Ovary (tissue), 7 donors: ENCODE measurements at regions not wholly inside any gene's neighbourhood (a gene's known extent, or its start where the extent isn't known, plus 50 kb on each side); places are given as distances from the start of the nearest gene placed in this dataset.

ENCODE experiments used
- DNase-seq, 5 donors: peaks; one replicate each; pipeline ENCODE4 v3.0.0-alpha.2; 2019 to 2020
- H3K27ac ChIP-seq, 2 donors: fragments of 200-600 bp; one replicate each; pipeline versions ENCODE4 v1.5.1 to v1.8.0; 2019 to 2022
- H3K27me3 ChIP-seq: fragments of 200-600 bp; one replicate; pipeline ENCODE4 v1.8.0; 2022
- H3K36me3 ChIP-seq: fragments of 200-600 bp; sonication (generic); one replicate; pipeline ENCODE4 v1.5.1; 2019
- H3K4me1 ChIP-seq: one replicate; pipeline ENCODE4 v1.8.1; 2013; ENCODE audit warnings: mild to moderate bottlenecking, moderate library complexity; ENCODE audit not compliant: insufficient read depth
- H3K4me3 ChIP-seq: fragments of 200-600 bp; sonication (generic); one replicate; pipeline ENCODE4 v1.5.1; 2017
- H3K9me3 ChIP-seq, 2 donors: fragments of 200-600 bp in 1 of 2; sonication (generic) in 1 of 2; one replicate each; pipeline versions ENCODE4 v1.5.1 to v1.8.1; 2013 to 2019; ENCODE audit warnings: mild to moderate bottlenecking in 1 of 2, moderate library complexity in 1 of 2
- CTCF ChIP-seq, 3 donors: fragments of 450-650 bp in 2 of 3; fragments of 200-600 bp in 1 of 3; IDR thresholded peaks; one replicate each; pipeline versions ENCODE4 v1.5.1 to v1.8.0; 2016 to 2022; ENCODE audit warnings: antibody characterized with exemption in 3 of 3, mild to moderate bottlenecking in 1 of 3
- EP300 ChIP-seq: sonication (generic); formaldehyde crosslinking; IDR thresholded peaks from one replicate; pipeline ENCODE4 v1.6.1; 2017; ENCODE audit warnings: antibody characterized with exemption
- POLR2A ChIP-seq: fragments of 450-650 bp; IDR thresholded peaks from one replicate; pipeline ENCODE4 v1.6.1; 2017; ENCODE audit warnings: antibody characterized with exemption, mild to moderate bottlenecking, moderate library complexity
- WGBS, 3 donors: extraction: QIAGEN DNeasy Blood & Tissue Kit in 1 of 3; methylation state at CpG; one replicate each; pipeline versions ENCODE4 v1.1.5 to v1.1.7; 2013 to 2017; 5-methylcytosine and 5-hydroxymethylcytosine counted together
- intact Hi-C, 4 donors: fragments of 100-400 bp; cut with DNase I; formaldehyde crosslinking; loops; one replicate each; pipeline versions ENCODE4 v1.11.0 to v1.15.1; 2022 to 2023
- donor health status: DM: no; HTN: no; CAD: no; lungs with moderate emphysema.
- donor health status: DM: no; HTN: no; CAD: no.
- donor health status: Bipolar disorder and iron deficiency.
- donor health status: DM: no; HTN: no; CAD: no.
- donor health status: DM: yes; HTN: yes; CAD: no.

GRCh38 chr10:29722777-29723176 is 88.0 kb upstream of the SVIL start:
- no peaks in the 10 kb centered on the region for H3K27me3 ChIP-seq
- intact Hi-C loops, result loop anchor here in 1 of 4 donors (10.0 kb wide), 1 partner anchor 58 kb away; no protein-coding TSS in a partner anchor
- no peak for TF ChIP-seq POLR2A
- no peak for TF ChIP-seq CTCF (IDR thresholded peaks at IDR 0.05)
- no peak for TF ChIP-seq EP300
- H3K4me3 ChIP-seq, result no peak overlapping the region
- peak overlapping the region in 1 of 2 donors; percentile 62 for H3K27ac ChIP-seq
- H3K9me3 ChIP-seq, result no peaks in the 10 kb centered on the region
- H3K4me1 ChIP-seq, result peaks cover 25% of the 10 kb centered on the region
- H3K36me3 ChIP-seq, result no peaks in the 10 kb centered on the region
- DNase-seq, result no peak
- WGBS, 3 donors, result 49 to 66% (median 51%) methylated on average over 4 of the region's 4 CpGs

DNA sequence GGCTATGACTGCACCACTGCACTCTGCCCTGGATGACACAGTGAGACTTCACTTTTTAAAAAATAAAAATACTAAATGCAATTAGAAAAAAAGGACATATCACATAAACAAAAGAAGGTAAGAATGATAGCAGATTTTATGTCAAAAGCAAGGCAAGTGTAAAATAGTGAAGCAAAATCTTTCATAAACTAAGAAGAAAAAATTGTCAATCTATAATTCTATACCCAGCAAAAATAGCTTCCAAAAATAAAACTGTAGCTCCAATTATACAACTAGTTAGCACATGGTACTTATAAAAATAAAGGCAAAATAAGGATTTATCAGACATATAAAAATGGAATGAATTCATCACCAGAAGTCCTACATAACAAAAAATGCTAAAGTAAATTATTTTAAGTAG is 85.4 kb upstream of the SVIL start:
- Histone ChIP-seq H3K36me3 (no peaks in the 10 kb centered on the region), H3K27ac (no peak overlapping the region), H3K27me3 (no peaks in the 10 kb centered on the region), H3K9me3 (no peaks in the 10 kb centered on the region), H3K4me1 (peaks cover 13% of the 10 kb centered on the region), H3K4me3 (no peak overlapping the region)
- intact Hi-C loops, result loop anchor here in 1 of 4 donors (10.0 kb wide), 1 partner anchor 55 kb away; no protein-coding TSS in a partner anchor
- no peak for DNase-seq
- TF ChIP-seq EP300, result no peak
- TF ChIP-seq CTCF (IDR thresholded peaks at IDR 0.05), result no peak
- no peak for TF ChIP-seq POLR2A

DNA sequence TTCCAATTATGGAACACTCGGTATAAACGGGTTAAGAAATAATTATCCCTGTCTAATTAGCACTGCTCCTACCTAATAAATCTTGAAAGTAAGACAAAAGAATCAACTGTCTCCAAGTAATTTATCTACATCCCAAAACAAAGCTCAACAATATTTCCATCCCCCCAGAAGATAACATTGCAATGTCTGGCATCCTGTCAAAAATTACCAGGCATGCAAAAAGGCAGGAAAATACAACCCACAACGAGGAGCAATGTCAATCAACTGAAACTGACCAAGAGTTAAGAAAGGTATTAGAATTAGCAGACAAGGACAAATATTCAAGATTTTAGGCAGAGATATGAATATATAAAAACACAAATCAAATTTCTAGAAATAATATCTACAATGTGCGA is 84.5 kb upstream of the SVIL start:
- Histone ChIP-seq H3K4me1 (peaks cover 11% of the 10 kb centered on the region), H3K36me3 (no peaks in the 10 kb centered on the region), H3K4me3 (no peak overlapping the region), H3K27ac (no peak overlapping the region), H3K9me3 (no peaks in the 10 kb centered on the region), H3K27me3 (no peaks in the 10 kb centered on the region)
- no peak for DNase-seq
- intact Hi-C loops, result no loop called here
- 55 to 62% (median 61%) methylated on average over 4 of the region's 4 CpGs for WGBS, 3 donors
- TF ChIP-seq POLR2A (no peak), CTCF (IDR thresholded peaks at IDR 0.05) (no peak), EP300 (no peak)

DNA sequence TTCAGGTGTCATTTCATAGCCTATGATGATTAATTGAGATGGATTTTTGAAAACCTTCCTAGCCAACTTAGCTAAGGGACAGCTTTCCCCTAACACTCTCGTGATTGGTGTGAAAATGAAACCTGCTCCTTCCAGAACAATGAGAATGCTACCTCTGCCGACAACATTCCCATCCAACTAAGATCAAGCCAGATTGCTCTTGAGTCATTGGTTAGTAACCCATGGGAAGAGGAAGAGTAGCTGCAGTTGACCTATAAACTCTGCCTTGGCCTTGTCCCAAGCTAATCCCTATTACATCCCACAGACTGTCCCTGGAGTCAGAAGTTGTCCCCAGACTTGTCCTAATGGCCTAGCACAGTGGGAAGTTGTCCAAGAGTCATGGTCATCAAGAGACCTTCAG is 80.5 kb upstream of the SVIL start:
- no peaks in the 10 kb centered on the region for H3K36me3 ChIP-seq
- no peaks in the 10 kb centered on the region for H3K27me3 ChIP-seq
- no peak overlapping the region for H3K27ac ChIP-seq
- intact Hi-C loops, result no loop called here
- peaks cover 4% of the 10 kb centered on the region for H3K4me1 ChIP-seq
- H3K4me3 ChIP-seq, result no peak overlapping the region
- H3K9me3 ChIP-seq, result no peaks in the 10 kb centered on the region
- no peak for TF ChIP-seq POLR2A
- no peak for TF ChIP-seq CTCF (IDR thresholded peaks at IDR 0.05)
- no peak for TF ChIP-seq EP300
- WGBS, 3 donors, result 89 to 95% (median 93%) methylated on average over 2 of the region's 2 CpGs
- DNase-seq, result no peak
